ENCODE measurements at regions not wholly inside any gene's neighbourhood (a gene's known extent, or its start where the extent isn't known, plus 50 kb on each side); places are given as distances from the start of the nearest gene placed in this dataset.

GRCh38 chr5:2102819-2103776 is 220.4 kb upstream of the IRX4 start:
- TF ChIP-seq, protein P1, sequence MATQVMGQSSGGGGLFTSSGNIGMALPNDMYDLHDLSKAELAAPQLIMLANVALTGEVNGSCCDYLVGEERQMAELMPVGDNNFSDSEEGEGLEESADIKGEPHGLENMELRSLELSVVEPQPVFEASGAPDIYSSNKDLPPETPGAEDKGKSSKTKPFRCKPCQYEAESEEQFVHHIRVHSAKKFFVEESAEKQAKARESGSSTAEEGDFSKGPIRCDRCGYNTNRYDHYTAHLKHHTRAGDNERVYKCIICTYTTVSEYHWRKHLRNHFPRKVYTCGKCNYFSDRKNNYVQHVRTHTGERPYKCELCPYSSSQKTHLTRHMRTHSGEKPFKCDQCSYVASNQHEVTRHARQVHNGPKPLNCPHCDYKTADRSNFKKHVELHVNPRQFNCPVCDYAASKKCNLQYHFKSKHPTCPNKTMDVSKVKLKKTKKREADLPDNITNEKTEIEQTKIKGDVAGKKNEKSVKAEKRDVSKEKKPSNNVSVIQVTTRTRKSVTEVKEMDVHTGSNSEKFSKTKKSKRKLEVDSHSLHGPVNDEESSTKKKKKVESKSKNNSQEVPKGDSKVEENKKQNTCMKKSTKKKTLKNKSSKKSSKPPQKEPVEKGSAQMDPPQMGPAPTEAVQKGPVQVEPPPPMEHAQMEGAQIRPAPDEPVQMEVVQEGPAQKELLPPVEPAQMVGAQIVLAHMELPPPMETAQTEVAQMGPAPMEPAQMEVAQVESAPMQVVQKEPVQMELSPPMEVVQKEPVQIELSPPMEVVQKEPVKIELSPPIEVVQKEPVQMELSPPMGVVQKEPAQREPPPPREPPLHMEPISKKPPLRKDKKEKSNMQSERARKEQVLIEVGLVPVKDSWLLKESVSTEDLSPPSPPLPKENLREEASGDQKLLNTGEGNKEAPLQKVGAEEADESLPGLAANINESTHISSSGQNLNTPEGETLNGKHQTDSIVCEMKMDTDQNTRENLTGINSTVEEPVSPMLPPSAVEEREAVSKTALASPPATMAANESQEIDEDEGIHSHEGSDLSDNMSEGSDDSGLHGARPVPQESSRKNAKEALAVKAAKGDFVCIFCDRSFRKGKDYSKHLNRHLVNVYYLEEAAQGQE (IDR thresholded peaks at IDR 0.05; ENCODE audit: borderline replicate concordance): no peak
- TF ChIP-seq CTCF (IDR thresholded peaks at IDR 0.05; ENCODE audit: poor library complexity, severe bottlenecking): no peak

All from neural cell (in vitro differentiated cells).